Coronary artery (tissue), 2 donors: ENCODE measurements at regions not wholly inside any gene's neighbourhood (a gene's known extent, or its start where the extent isn't known, plus 50 kb on each side); places are given as distances from the start of the nearest gene placed in this dataset.
A peak's percentile ranks its signal among the peaks of the same experiment; 100 is the strongest.
"Not testable (repeated sequence)": the region's sequence is repeated elsewhere in the genome, so short reads cannot be mapped to it uniquely, and the experiment has no call there.

Experiments used
- DNase-seq: peaks from one replicate; pipeline ENCODE4 v3.0.0-alpha.2; 2017; ENCODE audit warnings: low spot score
- H3K27ac ChIP-seq, 2 donors: fragments of 200-600 bp; sonication (generic); one replicate each; pipeline ENCODE4 v1.5.1; 2016 to 2019
- H3K4me3 ChIP-seq: fragments of 200-600 bp; sonication (generic); 2 replicates; pipeline ENCODE4 v1.5.1; 2016; ENCODE audit warnings: mild to moderate bottlenecking, moderate library complexity

GRCh38 chr21:9969399-9969798 is 552.0 kb upstream of the TPTE start:
- not testable (repeated sequence) for DNase-seq

GRCh38 chr21:9972018-9972417 is 549.4 kb upstream of the TPTE start:
- not testable (repeated sequence) for H3K27ac ChIP-seq, H3K4me3 ChIP-seq
- DNase-seq, result peak; percentile 52

More at GRCh38 chr21:9969399-9969798, 552.0 kb upstream of the TPTE start:
- H3K27ac ChIP-seq, H3K4me3 ChIP-seq: not testable (repeated sequence)

GRCh38 chr21:9978371-9978770 is 543.0 kb upstream of the TPTE start:
- H3K4me3 ChIP-seq, DNase-seq, H3K27ac ChIP-seq: not testable (repeated sequence)

GRCh38 chr21:9997507-9997906 is 523.9 kb upstream of the TPTE start:
- not testable (repeated sequence) for DNase-seq, H3K4me3 ChIP-seq, H3K27ac ChIP-seq

GRCh38 chr21:10002762-10003313 is 518.5 kb upstream of the TPTE start:
- not testable (repeated sequence) for H3K27ac ChIP-seq, DNase-seq, H3K4me3 ChIP-seq

- DNase-seq, H3K27ac ChIP-seq: not testable (repeated sequence)
Measured at GRCh38 chr21:10005791-10006190, 515.6 kb upstream of the TPTE start.

GRCh38 chr21:10016991-10017390 is 504.4 kb upstream of the TPTE start:
- H3K27ac ChIP-seq, DNase-seq, H3K4me3 ChIP-seq: not testable (repeated sequence)

More at GRCh38 chr21:10005791-10006190, 515.6 kb upstream of the TPTE start:
- H3K4me3 ChIP-seq, result not testable (repeated sequence)

- not testable (repeated sequence) for H3K27ac ChIP-seq, H3K4me3 ChIP-seq, DNase-seq
Measured at GRCh38 chr21:10017757-10018156, 503.6 kb upstream of the TPTE start.

GRCh38 chr21:10021462-10021861 is 499.9 kb upstream of the TPTE start:
- H3K4me3 ChIP-seq, H3K27ac ChIP-seq, DNase-seq: not testable (repeated sequence)

GRCh38 chr21:10022745-10023144 is 498.6 kb upstream of the TPTE start:
- H3K4me3 ChIP-seq, H3K27ac ChIP-seq, DNase-seq: not testable (repeated sequence)
